Fibroblast of lung (primary cell): ENCODE measurements at regions not wholly inside any gene's neighbourhood (a gene's known extent, or its start where the extent isn't known, plus 50 kb on each side); places are given as distances from the start of the nearest gene placed in this dataset.

ENCODE experiments used
- DNase-seq, 2 donors: peaks; one replicate each; pipeline versions ENCODE4 v3.0.0 to v3.0.0-alpha.2; 2010; ENCODE audit warnings: low read depth in 2 of 2
- H2AFZ ChIP-seq: 2 replicates; pipeline ENCODE4 v1.5.1; 2012; ENCODE audit warnings: low read length, control low read depth, inconsistent platforms
- H3K27ac ChIP-seq: 2 replicates; pipeline ENCODE4 v1.5.1; 2011; ENCODE audit warnings: low read length, control low read depth; ENCODE audit not compliant: insufficient read depth
- H3K27me3 ChIP-seq: 2 replicates; pipeline ENCODE4 v1.5.1; 2011; ENCODE audit warnings: mild to moderate bottlenecking, low read length; ENCODE audit not compliant: control insufficient read depth, insufficient read depth
- H3K36me3 ChIP-seq: 2 replicates; pipeline ENCODE4 v1.5.1; 2011; ENCODE audit warnings: low read length; ENCODE audit not compliant: control insufficient read depth, insufficient read depth
- H3K4me1 ChIP-seq: 2 replicates; pipeline ENCODE4 v1.5.1; 2011; ENCODE audit warnings: low read length; ENCODE audit not compliant: control insufficient read depth, insufficient read depth; ENCODE audit errors: extremely low read depth
- H3K4me2 ChIP-seq: 2 replicates; pipeline ENCODE4 v1.5.1; 2011; ENCODE audit warnings: low read length, control low read depth; ENCODE audit not compliant: insufficient read depth; ENCODE audit errors: extremely low read depth
- H3K4me3 ChIP-seq, 4 experiments: fragments of 200-600 bp in 1 of 4; sonication (generic) in 1 of 4; replicated peaks in 1 of 4; 2 replicates each; pipeline ENCODE4 v1.5.1; 2011 to 2016; ENCODE audit warnings: low read length in 4 of 4, low read depth in 3 of 4, mild to moderate bottlenecking in 3 of 4, control low read depth in 2 of 4, inconsistent platforms in 1 of 4, mixed read lengths in 1 of 4; ENCODE audit not compliant: insufficient read depth in 1 of 4; ENCODE audit errors: control extremely low read depth in 1 of 4
- H3K79me2 ChIP-seq: 2 replicates; pipeline ENCODE4 v1.5.1; 2012; ENCODE audit warnings: mild to moderate bottlenecking, low read length, inconsistent platforms; ENCODE audit not compliant: control insufficient read depth, insufficient read depth
- H3K9ac ChIP-seq: 2 replicates; pipeline ENCODE4 v1.5.1; 2011; ENCODE audit warnings: mild to moderate bottlenecking, low read length, control low read depth; ENCODE audit not compliant: insufficient read depth
- H3K9me3 ChIP-seq: 2 replicates; pipeline ENCODE4 v1.5.1; 2012; ENCODE audit warnings: low read depth, low read length; ENCODE audit not compliant: control insufficient read depth, insufficient read depth
- H4K20me1 ChIP-seq: 2 replicates; pipeline ENCODE4 v1.5.1; 2011; ENCODE audit warnings: low read length; ENCODE audit not compliant: control insufficient read depth, insufficient read depth; ENCODE audit errors: extremely low read depth
- CTCF ChIP-seq, 2 donors: IDR thresholded peaks in 1 of 2; conservative IDR thresholded peaks in 1 of 2; 1 replicate in 1 of 2; 2 replicates in 1 of 2; pipeline ENCODE4 v1.5.1; 2011 to 2012; ENCODE audit warnings: low read length in 2 of 2, control low read depth in 1 of 2, inconsistent platforms in 1 of 2, low read depth in 1 of 2, mild to moderate bottlenecking in 1 of 2
- EZH2 ChIP-seq: IDR thresholded peaks from 2 replicates; pipeline ENCODE4 v1.5.1; 2012; ENCODE audit warnings: low read length, control low read depth, mild to moderate bottlenecking; ENCODE audit errors: missing control alignments

GRCh38 chr21:39057121-39057520 is 126.1 kb downstream of the PSMG1 start:
- Histone ChIP-seq H3K9ac (no peak overlapping the region), H3K79me2 (no peaks in the 10 kb centered on the region), H3K27me3 (no peaks in the 10 kb centered on the region), H3K4me1 (no peaks in the 10 kb centered on the region), H3K9me3 (no peaks in the 10 kb centered on the region), H3K27ac (no peak overlapping the region), H3K4me2 (no peak overlapping the region), H3K36me3 (no peaks in the 10 kb centered on the region), H3K4me3 (no peak overlapping the region), H2AFZ (no peak overlapping the region), H4K20me1 (no peaks in the 10 kb centered on the region)
- no peak for DNase-seq
- TF ChIP-seq EZH2 (no peak), CTCF (conservative IDR thresholded peaks at IDR 0.05 in 1 of 2, IDR thresholded peaks at IDR 0.05 in 1 of 2; ENCODE audit: low read depth in 1 of 2, low read length in 2 of 2) (no peak)

GRCh38 chr21:39056636-39057035 is 126.6 kb downstream of the PSMG1 start:
- Histone ChIP-seq H3K9ac (no peak overlapping the region), H3K27ac (no peak overlapping the region), H3K4me2 (no peak overlapping the region), H3K4me3 (no peak overlapping the region), H4K20me1 (no peaks in the 10 kb centered on the region), H3K36me3 (no peaks in the 10 kb centered on the region), H2AFZ (no peak overlapping the region), H3K9me3 (no peaks in the 10 kb centered on the region), H3K27me3 (no peaks in the 10 kb centered on the region), H3K4me1 (peaks cover under 1% of the 10 kb centered on the region), H3K79me2 (no peaks in the 10 kb centered on the region)
- TF ChIP-seq EZH2 (no peak), CTCF (conservative IDR thresholded peaks at IDR 0.05 in 1 of 2, IDR thresholded peaks at IDR 0.05 in 1 of 2; ENCODE audit: low read depth in 1 of 2, low read length in 2 of 2) (no peak)
- DNase-seq = no peak

- no peaks in the 10 kb centered on the region for H3K9me3 ChIP-seq
- no peaks in the 10 kb centered on the region for H4K20me1 ChIP-seq
- no peak overlapping the region for H3K4me3 ChIP-seq
- no peak overlapping the region for H3K27ac ChIP-seq
- no peak for TF ChIP-seq EZH2
- no peak for TF ChIP-seq CTCF (conservative IDR thresholded peaks at IDR 0.05 in 1 of 2, IDR thresholded peaks at IDR 0.05 in 1 of 2; ENCODE audit: low read depth in 1 of 2, low read length in 2 of 2)
- H3K36me3 ChIP-seq = no peaks in the 10 kb centered on the region
- no peak for DNase-seq
- H3K79me2 ChIP-seq = no peaks in the 10 kb centered on the region
- H3K4me2 ChIP-seq = no peak overlapping the region
- H3K27me3 ChIP-seq = no peaks in the 10 kb centered on the region
- H2AFZ ChIP-seq = no peak overlapping the region
- H3K9ac ChIP-seq = no peak overlapping the region
- peaks cover 4% of the 10 kb centered on the region for H3K4me1 ChIP-seq
Measured at GRCh38 chr21:39055167-39055767, 128.0 kb downstream of the PSMG1 start.
